ENCODE measurements at regions not wholly inside any gene's neighbourhood (a gene's known extent, or its start where the extent isn't known, plus 50 kb on each side); places are given as distances from the start of the nearest gene placed in this dataset.

GRCh38 chr18:56453631-56454030 lies 184.8 kb downstream of the TXNL1 start:
- TF ChIP-seq GATA2 (IDR thresholded peaks at IDR 0.05; ENCODE audit: low read depth, low read length) (no peak), GATA3 (IDR thresholded peaks at IDR 0.05; ENCODE audit: low read depth, low read length) (no peak)

Measured in SH-SY5Y (cell line).